Panc1 (cell line): ENCODE measurements at regions not wholly inside any gene's neighbourhood (a gene's known extent, or its start where the extent isn't known, plus 50 kb on each side); places are given as distances from the start of the nearest gene placed in this dataset.

Experiments
- ATAC-seq: fragments of 200-7000 bp; cut with Tn5 transposase; 2 replicates; pipeline ENCODE4 v1.9.1; 2020; ENCODE audit warnings: mild to moderate bottlenecking, moderate library complexity
- BruUV-seq: library from RNA; stranded (reverse); fragments of 400-500 nt; replicated peaks from 2 replicates; lab custom pipeline; 2021; lab: Mats Ljungman, UMichigan
- CTCF ChIA-PET: fragments of 300-600 bp; sonication (Branson Sonifier 250); formaldehyde crosslinking; loops from one replicate; lab custom pipeline; 2022; ENCODE audit warnings: antibody characterized with exemption; lab: Charles Lee
- POLR2A ChIA-PET: fragments of 300-600 bp; sonication (Branson Sonifier 250); formaldehyde crosslinking; loops from one replicate; lab custom pipeline; 2022; ENCODE audit warnings: antibody characterized with exemption; lab: Charles Lee
- DNase-seq: peaks from one replicate; pipeline ENCODE4 v3.0.0-alpha.2; 2010; ENCODE audit warnings: low read depth, low spot score
- H3K27ac ChIP-seq: 2 replicates; pipeline ENCODE4 v1.5.1; 2011; ENCODE audit warnings: mild to moderate bottlenecking, low read length, inconsistent platforms
- H3K27me3 ChIP-seq: fragments of 200-500 bp; sonication (Bioruptor generic); 2 replicates; pipeline ENCODE4 v1.6.0; 2014; ENCODE audit warnings: low read length, inconsistent platforms; ENCODE audit not compliant: control insufficient read depth, insufficient read depth
- H3K36me3 ChIP-seq: fragments of 200-500 bp; sonication (Bioruptor generic); 2 replicates; pipeline ENCODE4 v1.5.1; 2014; ENCODE audit warnings: inconsistent platforms, mild to moderate bottlenecking, low read length, moderate library complexity; ENCODE audit not compliant: control insufficient read depth, insufficient read depth
- H3K4me1 ChIP-seq: 2 replicates; pipeline ENCODE4 v1.5.1; 2011; ENCODE audit warnings: inconsistent platforms, mild to moderate bottlenecking, low read length, moderate library complexity; ENCODE audit not compliant: control insufficient read depth, insufficient read depth
- H3K4me3 ChIP-seq, 2 experiments: 2 replicates each; pipeline ENCODE4 v1.5.1; 2011 to 2012; ENCODE audit warnings: low read depth in 2 of 2, low read length in 2 of 2, mild to moderate bottlenecking in 2 of 2, inconsistent platforms in 1 of 2, moderate library complexity in 1 of 2
- H3K9me3 ChIP-seq: fragments of 200-500 bp; sonication (Bioruptor generic); 2 replicates; pipeline ENCODE4 v1.5.1; 2014; ENCODE audit warnings: low read depth, mild to moderate bottlenecking, inconsistent platforms, low read length, moderate library complexity; ENCODE audit not compliant: control insufficient read depth, insufficient read depth
- POLR2AphosphoS5 ChIP-seq: IDR thresholded peaks from 2 replicates; pipeline ENCODE4 v1.6.1; 2012; ENCODE audit warnings: mild to moderate bottlenecking, low read depth, low read length, moderate library complexity
- SIN3A ChIP-seq: IDR thresholded peaks from 2 replicates; pipeline ENCODE4 v1.6.1; 2012; ENCODE audit warnings: low read depth, mild to moderate bottlenecking, low read length, moderate library complexity, borderline replicate concordance; ENCODE audit not compliant: insufficient read depth
- TCF7L2 ChIP-seq: IDR thresholded peaks from 2 replicates; pipeline ENCODE4 v1.6.1; 2011; ENCODE audit warnings: mild to moderate bottlenecking, low read depth, low read length, inconsistent platforms
- in situ Hi-C: cut with HindIII; loops from 2 replicates; pipeline ENCODE4 v1.10.0; 2016; ENCODE audit warnings: low sequenced_read_pairs, low pct_unique_long_range_greater_than_20kb
- intact Hi-C: fragments of 100-400 bp; cut with micrococcal nuclease; formaldehyde crosslinking; loops from one replicate; pipeline ENCODE4 v1.10.0; 2022; ENCODE audit not compliant: unreplicated experiment
- TF ChIP-seq, protein P1 (sequence below), 2 experiments: IDR thresholded peaks; 2 replicates each; pipeline ENCODE4 v1.6.1; 2011 to 2012; ENCODE audit warnings: low read depth in 2 of 2, control low read depth in 1 of 2, low read length in 1 of 2, mild to moderate bottlenecking in 1 of 2, moderate library complexity in 1 of 2; ENCODE audit not compliant: insufficient read depth in 1 of 2
- TF ChIP-seq, protein P2 (sequence below): fragments of 450-650 bp; IDR thresholded peaks from 2 replicates; pipeline ENCODE4 v1.5.1; 2017; ENCODE audit warnings: mild to moderate bottlenecking

DNA sequence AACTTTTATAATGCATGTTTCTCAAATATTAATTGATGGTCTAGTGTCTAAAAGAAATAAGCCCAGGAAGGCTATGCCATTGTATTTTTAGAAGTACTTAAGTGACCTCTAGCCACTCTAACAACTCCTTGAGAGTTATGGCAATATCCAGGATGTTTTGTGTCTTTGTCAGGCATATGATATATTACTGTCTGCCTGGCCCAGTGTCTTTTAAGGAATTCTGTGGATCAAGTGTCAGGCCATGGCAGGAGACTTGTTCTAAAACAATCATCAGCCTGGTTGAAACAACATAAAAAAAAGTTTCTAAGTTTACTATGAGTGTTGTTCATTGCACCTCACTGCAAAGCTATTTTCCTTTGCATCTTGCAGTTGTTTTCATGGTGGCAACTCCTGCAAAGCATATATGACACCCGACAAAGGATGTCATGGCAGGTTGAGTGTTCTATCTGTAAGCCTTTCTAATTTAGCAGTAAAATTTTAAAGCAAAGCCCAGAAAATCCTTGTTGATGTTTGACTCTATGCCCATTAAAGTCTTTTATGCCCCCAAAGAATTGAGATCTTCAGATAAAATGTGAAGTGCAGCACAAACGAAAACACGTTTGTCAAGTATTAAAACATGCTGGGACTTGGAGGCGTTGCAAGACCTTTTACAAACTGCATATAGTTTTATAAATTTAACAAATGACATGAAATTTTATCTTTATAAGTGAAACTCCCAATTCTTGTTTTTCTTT, 89.5 kb upstream of the SLC38A2 start:
- Histone ChIP-seq H3K9me3 (peaks cover 9% of the 10 kb centered on the region; the same call in 1 of the 2 replicates), H3K36me3 (no peaks in the 10 kb centered on the region), H3K4me1 (peaks cover 3% of the 10 kb centered on the region; the same call in 1 of the 2 replicates), H3K4me3 (no peak overlapping the region), H3K27ac (peak overlapping the region; percentile 76; the same call in 1 of the 2 replicates), H3K27me3 (no peaks in the 10 kb centered on the region)
- DNase-seq = no peak
- POLR2A ChIA-PET = no interaction called here
- intact Hi-C loops = no loop called here
- no peak for ATAC-seq
- CTCF ChIA-PET = no interaction called here
- BruUV-seq = no TSS peak
- TF ChIP-seq TCF7L2 = no peak
- no peak for TF ChIP-seq SIN3A
- TF ChIP-seq, protein P1, sequence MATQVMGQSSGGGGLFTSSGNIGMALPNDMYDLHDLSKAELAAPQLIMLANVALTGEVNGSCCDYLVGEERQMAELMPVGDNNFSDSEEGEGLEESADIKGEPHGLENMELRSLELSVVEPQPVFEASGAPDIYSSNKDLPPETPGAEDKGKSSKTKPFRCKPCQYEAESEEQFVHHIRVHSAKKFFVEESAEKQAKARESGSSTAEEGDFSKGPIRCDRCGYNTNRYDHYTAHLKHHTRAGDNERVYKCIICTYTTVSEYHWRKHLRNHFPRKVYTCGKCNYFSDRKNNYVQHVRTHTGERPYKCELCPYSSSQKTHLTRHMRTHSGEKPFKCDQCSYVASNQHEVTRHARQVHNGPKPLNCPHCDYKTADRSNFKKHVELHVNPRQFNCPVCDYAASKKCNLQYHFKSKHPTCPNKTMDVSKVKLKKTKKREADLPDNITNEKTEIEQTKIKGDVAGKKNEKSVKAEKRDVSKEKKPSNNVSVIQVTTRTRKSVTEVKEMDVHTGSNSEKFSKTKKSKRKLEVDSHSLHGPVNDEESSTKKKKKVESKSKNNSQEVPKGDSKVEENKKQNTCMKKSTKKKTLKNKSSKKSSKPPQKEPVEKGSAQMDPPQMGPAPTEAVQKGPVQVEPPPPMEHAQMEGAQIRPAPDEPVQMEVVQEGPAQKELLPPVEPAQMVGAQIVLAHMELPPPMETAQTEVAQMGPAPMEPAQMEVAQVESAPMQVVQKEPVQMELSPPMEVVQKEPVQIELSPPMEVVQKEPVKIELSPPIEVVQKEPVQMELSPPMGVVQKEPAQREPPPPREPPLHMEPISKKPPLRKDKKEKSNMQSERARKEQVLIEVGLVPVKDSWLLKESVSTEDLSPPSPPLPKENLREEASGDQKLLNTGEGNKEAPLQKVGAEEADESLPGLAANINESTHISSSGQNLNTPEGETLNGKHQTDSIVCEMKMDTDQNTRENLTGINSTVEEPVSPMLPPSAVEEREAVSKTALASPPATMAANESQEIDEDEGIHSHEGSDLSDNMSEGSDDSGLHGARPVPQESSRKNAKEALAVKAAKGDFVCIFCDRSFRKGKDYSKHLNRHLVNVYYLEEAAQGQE (IDR thresholded peaks at IDR 0.05; ENCODE audit: insufficient read depth in 1 of 2, low read depth in 2 of 2, low read length in 1 of 2) = no peak
- no peak for TF ChIP-seq POLR2AphosphoS5
- TF ChIP-seq, protein P2, sequence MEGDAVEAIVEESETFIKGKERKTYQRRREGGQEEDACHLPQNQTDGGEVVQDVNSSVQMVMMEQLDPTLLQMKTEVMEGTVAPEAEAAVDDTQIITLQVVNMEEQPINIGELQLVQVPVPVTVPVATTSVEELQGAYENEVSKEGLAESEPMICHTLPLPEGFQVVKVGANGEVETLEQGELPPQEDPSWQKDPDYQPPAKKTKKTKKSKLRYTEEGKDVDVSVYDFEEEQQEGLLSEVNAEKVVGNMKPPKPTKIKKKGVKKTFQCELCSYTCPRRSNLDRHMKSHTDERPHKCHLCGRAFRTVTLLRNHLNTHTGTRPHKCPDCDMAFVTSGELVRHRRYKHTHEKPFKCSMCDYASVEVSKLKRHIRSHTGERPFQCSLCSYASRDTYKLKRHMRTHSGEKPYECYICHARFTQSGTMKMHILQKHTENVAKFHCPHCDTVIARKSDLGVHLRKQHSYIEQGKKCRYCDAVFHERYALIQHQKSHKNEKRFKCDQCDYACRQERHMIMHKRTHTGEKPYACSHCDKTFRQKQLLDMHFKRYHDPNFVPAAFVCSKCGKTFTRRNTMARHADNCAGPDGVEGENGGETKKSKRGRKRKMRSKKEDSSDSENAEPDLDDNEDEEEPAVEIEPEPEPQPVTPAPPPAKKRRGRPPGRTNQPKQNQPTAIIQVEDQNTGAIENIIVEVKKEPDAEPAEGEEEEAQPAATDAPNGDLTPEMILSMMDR = no peak
- in situ Hi-C loops = no loop called here

DNA sequence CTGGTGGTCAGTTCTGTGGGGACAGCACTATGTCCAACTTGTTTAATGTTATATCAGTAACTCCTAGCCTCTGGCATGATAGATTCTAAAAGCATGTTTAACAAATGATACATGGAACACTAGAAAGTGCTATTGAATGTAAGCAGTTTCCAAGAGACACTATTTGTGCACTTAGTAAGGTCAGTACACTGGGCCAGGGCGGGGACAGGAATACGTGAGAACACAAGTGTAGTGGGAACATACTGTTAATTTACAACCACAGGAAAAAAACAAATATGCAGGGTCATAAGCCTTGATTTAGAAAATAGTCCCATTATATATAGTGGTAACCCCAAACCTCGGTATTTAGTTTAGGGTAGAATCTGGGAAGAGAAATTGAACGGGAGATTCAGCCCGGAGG, 88.9 kb upstream of the SLC38A2 start:
- Histone ChIP-seq H3K9me3 (peaks cover 9% of the 10 kb centered on the region; the same call in 1 of the 2 replicates), H3K36me3 (no peaks in the 10 kb centered on the region), H3K4me1 (peaks cover 3% of the 10 kb centered on the region; the same call in 1 of the 2 replicates), H3K27me3 (no peaks in the 10 kb centered on the region), H3K27ac (peak overlapping the region; percentile 30; the same call in 1 of the 2 replicates), H3K4me3 (no peak overlapping the region)
- in situ Hi-C loops (no loop called here), intact Hi-C loops (no loop called here)
- DNase-seq (no peak), ATAC-seq (no peak)
- no TSS peak for BruUV-seq
- TF ChIP-seq, protein P2 = no peak
- TF ChIP-seq, protein P1 (IDR thresholded peaks at IDR 0.05; ENCODE audit: insufficient read depth in 1 of 2, low read depth in 2 of 2, low read length in 1 of 2) = no peak
- no peak for TF ChIP-seq POLR2AphosphoS5
- no peak for TF ChIP-seq TCF7L2
- no peak for TF ChIP-seq SIN3A
- ChIA-PET CTCF (no interaction called here), POLR2A (no interaction called here)
